ENCODE measurements at regions not wholly inside any gene's neighbourhood (a gene's known extent, or its start where the extent isn't known, plus 50 kb on each side); places are given as distances from the start of the nearest gene placed in this dataset.

DNA sequence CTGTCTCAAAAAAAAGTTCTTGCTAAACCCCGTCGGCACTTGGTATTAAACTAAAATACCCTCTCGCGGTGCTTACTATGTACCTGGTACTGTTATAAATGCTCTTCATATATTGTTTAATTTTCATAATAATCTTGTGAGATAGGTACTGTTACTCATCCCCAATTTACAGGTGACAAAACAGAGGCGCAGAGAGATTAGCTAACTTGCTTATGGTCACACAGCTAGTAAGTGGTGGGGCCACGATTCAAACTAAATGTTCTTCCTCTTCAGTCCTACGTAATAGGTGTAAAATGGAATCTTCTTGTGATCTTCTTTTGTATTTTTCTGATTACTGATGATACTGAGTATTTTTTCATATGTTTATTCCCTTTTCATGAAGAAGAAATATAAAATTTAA is 51.3 kb downstream of the TET3 start:
- ATAC-seq (no peak), DNase-seq (no peak)

DNA sequence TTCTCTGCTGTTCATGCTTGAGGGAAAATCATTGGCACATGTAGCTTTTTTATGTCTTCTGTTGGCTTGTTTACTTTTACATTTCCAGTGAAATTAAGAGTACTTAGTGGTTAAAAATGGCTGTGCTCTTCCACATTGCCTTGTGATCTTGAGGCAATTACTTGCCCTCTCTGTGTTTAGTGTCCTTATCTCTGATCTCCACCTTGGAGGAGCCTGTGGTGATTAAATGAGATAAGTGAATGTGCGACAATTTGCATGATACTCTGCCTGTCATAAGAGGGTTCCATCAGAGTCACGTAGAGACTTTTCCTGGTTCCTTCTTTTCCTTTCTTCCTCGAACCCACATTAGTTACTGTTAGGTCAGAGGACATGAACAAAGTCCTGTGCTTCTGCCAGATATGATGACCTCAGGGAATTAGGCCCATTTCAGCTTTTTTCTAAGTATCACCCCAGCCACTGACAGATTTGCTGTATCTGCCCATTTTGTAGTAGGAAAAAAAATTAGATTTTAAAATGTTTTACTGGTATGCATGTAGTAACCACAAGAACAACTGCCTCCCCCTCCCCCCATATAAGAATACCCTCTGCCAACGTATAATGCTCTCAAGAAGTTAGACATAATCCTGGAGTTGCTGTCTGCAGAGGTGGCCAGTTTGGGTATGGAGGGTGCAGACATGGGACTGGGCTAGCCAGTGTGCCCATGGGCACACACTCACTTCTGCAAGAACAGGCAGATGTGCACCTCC is 51.9 kb downstream of the TET3 start:
- ATAC-seq (no peak), DNase-seq (no peak)

DNA sequence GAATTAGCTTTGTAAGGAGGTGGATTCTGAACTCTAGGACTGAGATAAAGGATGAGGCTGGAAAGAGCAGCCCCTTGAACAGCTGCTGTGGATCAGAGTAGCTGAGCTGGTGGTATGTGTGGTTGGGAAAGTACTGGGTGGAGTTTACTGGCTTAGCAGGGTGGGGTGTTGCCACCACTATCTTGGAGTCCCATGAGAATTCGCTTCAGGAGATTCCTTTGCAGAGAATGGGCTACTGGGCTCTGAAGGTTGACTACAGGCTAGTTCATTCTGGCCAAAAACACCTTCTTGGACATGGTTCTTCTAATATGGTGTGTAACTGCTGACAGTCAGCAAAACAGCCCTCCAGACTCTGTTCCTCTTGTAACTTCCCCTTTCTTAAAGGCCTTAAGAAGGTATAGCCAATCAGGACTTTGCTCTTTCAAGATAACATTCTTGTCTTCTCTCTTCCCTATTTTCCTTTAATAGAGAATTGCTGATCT is 52.7 kb downstream of the TET3 start:
- DNase-seq (no peak), ATAC-seq (peak; percentile 47)

DNA sequence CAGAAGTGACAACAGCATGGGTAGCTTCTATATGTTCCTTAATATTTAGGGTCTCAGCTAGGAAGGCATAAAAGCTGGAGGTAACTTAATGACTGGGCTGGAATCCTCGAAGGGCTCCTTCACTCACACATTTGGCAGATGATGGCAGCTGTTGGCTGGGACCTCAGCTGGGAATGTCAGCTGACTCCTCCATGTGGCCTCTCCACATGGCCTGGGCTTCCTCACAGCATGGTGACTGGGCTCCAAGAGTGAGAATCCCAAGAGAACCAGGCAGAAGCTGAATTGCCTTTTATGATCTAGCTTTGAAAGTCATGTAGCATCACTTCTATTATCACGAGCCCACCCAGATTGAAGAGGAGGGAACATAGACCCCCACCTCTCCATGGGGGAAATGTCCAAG is 54.9 kb downstream of the TET3 start:
- ATAC-seq (no peak), DNase-seq (no peak)

DNA sequence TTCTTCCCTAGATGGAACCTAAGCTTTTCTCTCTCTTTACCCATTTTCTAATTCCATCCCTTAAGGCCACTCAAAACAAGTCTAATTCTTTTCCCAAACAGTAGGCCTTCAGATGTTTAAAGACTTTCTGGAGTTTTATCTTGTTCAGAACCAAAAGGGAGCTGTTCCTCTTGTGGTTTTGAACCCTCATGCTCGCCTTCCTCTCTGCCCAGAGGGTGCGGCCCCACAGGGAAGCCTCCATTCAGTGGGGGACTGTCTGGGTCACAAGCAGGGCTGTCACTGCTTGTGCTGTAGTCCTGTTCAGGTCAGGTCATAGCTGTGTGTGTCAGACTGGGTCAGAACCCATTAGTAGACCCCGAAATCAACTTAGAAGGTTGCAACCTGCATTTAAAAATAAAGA is 56.5 kb downstream of the TET3 start:
- ATAC-seq (no peak), DNase-seq (no peak)

DNA sequence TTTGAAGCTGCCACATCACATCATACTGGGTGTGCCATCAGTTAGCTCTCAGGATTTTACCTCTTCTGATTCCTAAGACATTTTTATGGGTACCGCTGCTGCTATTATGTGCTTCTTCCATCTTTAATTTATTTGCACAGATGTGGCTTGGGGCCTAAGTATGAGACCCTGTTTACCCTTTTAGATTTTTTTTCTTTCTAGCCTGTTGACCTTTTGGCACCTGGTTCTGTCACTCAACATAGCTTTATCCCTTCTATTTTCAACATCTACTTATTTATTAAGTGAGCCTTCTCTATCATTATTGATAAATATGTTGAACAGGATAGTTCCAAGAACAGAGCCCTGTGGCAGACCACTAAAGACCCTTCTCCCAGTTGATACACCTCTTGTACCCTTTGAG is 57.0 kb downstream of the TET3 start:
- DNase-seq (no peak), ATAC-seq (no peak)

DNA sequence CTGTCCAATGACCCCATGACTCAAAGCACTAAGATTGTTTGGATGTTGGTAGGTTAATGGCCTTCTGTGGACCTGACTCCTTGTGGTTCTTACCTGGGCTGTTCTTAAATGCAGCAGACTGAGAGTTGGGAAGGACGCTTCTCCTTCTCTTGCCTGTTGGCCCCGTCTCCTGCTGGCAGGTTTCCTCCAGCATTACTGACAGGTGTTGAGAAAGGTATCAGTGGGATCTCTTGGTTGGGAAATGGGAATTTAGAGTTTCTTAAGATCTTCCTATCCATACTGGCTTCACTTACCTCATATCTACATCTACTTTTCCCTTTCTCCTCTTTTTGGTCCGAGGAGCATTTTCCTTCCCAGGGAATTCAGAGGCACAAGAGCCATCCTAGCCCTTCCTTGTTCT is 57.9 kb downstream of the TET3 start:
- DNase-seq (no peak), ATAC-seq (no peak)

DNA sequence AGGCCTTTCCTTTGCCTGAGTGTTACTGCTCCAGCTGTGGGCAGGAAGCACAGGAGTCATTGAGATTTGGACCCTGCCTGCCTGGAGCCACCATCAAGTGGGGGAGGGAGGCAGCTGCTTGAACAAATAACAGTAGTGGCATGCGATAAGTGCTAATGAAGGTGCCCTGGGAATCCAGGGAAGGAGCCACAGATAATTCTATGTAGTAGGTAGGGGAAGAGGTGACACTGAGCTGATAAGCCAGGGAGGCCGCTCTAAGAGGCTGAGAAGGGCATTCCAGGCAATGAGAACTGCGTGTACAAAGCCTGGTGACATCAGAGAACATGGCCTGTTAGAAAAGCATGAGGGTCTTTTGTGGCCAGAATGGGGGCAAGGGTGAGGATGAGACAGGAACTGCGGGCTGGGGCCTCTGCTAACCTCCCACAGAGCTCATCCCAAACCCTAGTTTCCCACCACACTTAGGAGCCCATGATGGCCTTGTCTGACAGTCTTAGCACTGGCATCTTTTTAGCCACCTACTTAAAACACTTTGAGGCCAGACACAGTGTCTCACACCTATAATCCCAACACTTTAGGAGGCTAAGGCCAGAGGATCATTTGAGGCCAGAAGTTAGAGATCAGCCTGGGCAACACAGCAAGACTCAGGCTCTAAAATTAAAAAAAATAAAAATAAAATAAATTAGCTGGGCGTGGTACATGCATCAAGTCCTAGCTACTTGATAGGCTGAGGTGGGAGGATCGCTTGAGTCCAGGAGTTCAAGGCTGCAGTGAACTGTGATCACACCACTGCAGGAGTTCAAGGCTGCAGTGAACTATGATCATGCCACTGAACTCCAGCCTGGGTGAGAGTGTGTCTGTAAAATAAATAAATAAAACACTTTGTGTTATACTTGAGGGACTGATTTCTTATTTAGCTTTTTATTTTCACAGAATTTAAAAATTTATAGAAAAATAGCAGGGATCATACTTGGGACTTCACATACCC is 58.9 kb downstream of the TET3 start:
- ATAC-seq, result no peak

DNA sequence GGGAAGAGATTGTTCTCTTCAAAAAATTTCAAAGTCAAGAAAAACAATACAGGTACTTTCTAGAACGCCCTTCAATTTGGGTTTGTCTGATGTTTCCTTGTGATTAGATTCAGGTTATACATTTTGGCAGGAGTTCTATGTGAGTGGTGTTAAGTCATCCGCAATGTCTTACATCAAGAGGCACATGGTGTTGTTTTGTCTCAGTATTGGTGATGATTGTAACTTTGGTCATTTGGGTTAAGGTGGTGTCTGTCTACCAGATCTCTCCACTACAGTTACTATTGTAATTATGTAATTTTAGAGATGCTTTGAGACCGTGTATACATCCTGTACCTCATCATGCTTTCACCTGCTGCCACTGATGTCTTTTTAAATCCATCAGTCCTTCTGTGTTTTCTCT is 60.3 kb downstream of the TET3 start:
- no peak for ATAC-seq

More for the DNA sequence above, 58.9 kb downstream of the TET3 start:
- DNase-seq, result no peak

DNA sequence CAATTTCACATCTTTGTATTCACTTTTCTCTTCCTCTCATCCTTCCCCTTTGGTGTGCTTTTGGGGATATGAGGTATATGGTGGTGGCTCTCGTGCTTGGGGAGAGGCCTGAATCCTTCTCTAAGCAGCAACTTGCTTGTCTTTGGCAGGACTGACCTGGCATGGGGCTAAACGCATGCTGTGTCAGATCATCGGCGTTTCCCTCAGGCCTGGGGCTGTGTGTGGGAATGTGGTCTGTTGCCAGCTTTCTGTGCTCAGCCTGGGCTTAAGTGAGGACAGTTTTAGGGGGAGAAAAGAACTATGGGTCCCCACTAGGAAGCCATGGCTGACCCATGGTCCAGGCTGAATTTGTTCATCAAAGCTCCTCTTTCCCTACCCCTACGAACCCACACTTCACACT is 60.7 kb downstream of the TET3 start:
- ATAC-seq (no peak), DNase-seq (no peak)

More for the DNA sequence above, 60.3 kb downstream of the TET3 start:
- DNase-seq, result no peak

DNA sequence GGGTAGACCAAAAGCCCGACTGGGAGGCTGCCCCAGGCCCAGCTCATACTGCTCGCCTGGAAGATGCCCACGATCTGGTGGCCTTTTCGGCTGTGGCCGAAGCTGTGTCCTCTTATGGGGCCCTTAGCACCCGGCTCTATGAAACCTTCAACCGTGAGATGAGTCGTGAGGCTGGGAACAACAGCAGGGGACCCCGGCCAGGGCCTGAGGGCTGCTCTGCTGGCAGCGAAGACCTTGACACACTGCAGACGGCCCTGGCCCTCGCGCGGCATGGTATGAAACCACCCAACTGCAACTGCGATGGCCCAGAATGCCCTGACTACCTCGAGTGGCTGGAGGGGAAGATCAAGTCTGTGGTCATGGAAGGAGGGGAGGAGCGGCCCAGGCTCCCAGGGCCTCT is 61.7 kb downstream of the TET3 start:
- no peak for ATAC-seq

DNA sequence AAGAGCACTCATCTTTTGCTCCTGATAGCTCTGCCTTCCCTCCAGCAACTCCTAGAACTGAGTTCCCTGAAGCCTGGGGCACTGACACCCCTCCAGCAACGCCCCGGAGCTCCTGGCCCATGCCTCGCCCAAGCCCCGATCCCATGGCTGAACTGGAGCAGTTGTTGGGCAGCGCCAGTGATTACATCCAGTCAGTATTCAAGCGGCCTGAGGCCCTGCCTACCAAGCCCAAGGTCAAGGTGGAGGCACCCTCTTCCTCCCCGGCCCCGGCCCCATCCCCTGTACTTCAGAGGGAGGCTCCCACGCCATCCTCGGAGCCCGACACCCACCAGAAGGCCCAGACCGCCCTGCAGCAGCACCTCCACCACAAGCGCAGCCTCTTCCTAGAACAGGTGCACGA is 62.4 kb downstream of the TET3 start:
- DNase-seq (no peak), ATAC-seq (no peak)

More for the DNA sequence above, 61.7 kb downstream of the TET3 start:
- DNase-seq, result no peak

DNA sequence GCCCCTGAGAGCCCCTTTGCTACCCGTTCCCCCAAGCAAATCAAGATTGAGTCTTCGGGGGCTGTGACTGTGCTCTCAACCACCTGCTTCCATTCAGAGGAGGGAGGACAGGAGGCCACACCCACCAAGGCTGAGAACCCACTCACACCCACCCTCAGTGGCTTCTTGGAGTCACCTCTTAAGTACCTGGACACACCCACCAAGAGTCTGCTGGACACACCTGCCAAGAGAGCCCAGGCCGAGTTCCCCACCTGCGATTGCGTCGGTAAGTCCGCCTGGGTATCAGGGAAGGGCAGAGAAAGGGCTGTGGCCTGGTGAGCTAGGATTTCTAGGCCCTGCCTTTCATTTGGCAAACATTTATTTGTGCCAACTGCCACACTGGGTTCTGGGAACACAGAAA is 63.4 kb downstream of the TET3 start:
- DNase-seq (no peak), ATAC-seq (no peak)

DNA sequence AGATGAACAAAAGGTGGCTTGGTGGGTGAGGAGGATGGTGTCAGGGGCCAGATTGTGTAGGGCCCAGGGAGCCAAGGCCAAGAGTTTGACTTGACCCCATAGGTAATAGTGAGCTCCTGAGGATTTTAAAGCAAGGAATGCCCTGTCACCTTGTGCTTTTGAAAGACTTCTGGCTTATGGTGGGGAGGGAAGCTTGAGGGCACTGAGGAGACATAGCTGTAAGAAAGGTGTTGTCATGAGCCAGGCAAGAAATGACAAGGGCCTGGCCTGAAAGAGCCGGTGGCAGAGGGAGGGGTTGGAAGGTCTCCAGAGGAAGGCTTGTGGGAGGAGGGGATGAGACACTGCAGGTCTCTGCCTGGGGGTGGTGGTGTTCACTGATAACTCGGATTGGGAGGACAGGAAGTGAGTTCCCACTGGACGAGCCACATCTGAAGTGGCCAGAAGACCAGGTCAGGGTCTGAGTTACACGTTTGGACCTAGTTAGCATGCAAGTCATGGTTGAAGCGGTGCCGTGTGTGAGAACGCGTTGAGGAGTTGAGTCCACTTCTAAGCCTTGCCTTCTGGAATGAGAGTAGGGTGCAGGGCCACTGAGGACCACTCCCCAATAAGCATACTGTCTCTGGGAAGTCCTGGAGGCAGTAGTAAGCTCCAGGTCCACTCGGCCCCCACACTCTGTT is 64.3 kb downstream of the TET3 start:
- no peak for DNase-seq
- ATAC-seq, result no peak

DNA sequence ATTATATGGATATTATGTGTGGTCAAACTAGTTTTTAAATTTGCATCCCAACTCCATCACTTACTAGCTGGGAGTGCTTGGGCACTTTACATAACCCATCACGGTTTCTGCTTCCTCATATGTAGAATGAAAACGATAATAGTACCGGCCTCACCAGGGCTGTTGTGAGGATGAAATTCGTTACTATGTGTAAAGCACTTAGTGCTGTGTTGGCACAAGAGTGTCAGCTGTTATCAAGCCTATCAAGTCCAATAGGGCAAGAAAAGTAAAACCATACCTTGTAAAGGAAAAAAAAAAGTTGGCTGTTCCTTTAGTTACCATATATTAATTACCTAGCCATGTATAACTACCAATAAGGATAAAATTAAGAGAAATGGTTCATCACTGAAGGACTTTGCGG is 65.4 kb downstream of the TET3 start:
- DNase-seq (no peak), ATAC-seq (no peak)

DNA sequence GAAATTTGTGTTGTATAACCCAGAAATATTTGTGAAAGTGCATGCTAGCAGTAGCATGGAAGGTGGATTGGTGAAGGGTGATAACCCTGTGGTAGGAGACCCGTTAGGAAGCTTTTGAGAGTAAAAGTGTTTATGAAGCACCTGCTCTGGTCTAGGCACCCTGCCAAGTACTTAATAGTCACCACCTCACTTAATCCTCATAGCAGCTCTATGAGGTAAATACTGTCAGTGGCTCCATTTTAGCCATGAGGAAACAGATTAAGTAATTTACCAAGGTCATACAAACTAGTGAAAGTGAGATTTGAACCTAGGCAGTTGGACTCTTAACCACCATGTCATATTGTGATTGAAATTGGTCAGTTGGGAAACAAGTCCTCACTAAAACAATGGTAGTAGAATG is 66.8 kb downstream of the TET3 start:
- DNase-seq, result no peak
- ATAC-seq, result no peak

DNA sequence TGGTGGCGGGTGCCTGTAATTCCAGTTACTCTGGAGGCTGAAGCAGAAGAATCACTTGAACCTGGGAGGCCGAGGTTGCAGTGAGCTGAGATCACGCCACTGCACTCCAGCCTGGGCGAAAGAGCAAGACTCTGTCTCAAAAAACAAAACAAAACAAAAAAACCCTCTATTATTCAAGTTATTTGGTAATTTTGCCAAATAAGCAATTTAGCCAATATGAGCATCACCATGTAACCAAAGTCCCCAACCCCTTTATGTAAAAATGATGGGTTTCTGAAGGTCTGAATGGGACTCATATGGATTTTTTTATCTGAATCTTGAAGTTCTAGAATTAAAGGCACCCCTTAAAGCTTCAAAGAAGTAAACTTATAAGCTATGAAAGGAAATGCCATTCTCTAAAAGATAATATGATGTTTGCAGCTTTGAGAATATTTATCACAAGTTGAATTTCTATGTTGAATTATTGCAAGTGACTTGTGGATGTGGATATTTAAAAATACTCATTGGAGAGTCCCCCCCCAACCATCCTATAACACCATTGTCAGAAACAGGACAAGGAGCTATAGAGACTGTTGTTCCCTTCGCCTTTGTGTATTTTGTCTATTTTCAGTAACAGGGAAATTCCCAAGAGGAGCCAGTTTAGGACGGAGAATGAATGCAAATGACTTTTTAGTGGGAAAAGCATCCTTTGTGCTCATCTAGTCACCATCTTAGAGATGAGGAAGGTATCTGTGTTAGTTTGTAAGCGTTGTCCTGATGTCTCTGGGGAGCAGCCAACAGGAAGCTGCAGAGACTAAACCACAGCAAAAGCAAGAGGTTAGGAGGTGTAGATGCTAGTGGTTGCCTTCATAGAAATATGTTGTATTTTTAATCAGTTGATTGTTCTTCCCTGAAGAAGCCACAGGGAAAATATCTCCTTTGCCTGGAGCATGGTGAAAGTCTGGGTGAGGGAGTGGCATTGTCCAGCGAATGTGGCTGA is 68.3 kb downstream of the TET3 start:
- DNase-seq (no peak), ATAC-seq (no peak)

DNA sequence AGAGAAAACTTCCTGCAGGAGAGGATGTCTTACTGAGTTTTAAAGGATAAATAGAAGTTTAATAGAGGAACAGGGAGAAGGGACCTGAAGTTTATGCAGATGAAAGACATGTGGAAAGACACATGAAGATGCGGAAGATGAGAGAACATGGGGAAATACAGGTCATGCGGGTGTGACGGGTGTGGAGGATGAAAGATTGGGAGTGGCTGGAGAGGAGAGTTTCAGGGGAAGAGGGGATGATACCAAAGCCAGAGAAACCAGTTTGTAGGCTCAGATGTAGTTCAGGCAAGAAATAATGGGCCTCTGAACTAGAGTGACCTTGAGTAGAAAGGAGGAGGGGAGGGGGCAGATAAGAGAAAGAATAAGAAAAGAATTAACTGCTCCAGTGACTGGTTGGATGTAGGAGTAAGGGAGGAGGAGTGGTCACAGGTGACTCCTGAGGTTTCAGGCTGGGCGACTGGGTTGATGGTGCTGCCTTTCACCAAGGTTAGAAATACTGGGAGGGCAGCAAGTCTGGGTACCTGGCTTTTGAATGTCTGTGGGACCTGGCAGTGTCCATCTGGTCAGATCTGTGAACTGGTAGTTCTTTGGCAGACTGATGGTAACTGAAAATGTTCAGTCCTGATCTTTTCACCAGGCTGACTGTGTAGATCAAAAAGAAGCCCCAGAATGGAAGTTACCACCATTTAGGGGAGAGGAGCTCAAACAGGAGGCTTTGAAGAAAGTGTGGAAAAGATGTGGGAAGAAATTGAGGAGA is 69.4 kb downstream of the TET3 start:
- no peak for ATAC-seq
- no peak for DNase-seq

DNA sequence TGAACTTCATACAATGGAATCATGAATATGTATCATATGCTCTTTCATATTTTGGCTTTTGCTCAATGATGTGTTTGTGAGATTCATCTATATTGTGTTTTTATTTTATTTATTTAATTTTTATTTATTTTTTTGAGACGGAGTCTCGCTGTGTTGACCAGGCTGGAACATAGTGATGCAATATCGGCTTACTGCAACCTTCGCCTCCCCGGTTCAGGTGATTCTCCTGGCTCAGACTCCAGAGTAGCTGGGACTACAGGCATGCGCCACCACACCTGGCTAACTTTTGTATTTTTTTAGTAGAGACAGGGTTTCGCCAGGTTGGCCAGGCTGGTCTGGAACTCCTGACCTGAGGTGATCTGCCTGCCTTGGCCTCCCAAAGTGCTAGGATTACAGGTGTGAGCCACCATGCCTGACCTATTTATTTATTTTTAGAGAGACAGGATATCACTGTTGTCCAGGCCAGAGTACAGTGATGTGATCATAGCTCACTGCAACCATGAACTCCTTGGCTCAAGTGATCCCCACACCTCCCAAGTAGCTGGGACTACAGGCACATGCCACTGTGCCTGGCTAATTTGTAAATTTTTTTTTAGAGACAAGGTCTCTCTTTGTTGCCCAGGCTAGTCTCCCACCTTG is 74.5 kb downstream of the TET3 start:
- DNase-seq, result no peak

DNA sequence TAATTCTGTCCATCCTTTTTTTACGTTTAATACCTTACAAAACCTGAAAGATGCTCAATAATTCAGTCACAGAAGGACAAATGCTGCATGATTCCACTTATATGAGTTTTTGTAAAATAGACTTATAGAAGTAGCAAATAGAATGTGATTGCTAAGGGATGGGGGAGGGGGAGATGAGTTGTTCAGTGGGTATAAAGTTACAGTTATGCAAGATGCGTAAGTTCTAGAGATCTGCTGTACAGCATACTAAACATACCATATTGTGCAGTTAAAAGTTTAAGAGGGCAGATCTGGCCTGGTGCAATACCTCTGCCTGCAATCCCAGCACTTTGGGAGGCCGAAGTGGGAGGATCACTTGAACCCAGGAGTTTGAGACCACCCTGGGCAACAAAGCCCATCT is 78.8 kb downstream of the TET3 start:
- DNase-seq (no peak), ATAC-seq (no peak)

More for the DNA sequence above, 74.5 kb downstream of the TET3 start:
- ATAC-seq, result no peak
